H1 (cell line): ENCODE measurements at regions not wholly inside any gene's neighbourhood (a gene's known extent, or its start where the extent isn't known, plus 50 kb on each side); places are given as distances from the start of the nearest gene placed in this dataset.

Source experiments
- CTCF ChIA-PET: fragments of 300-600 bp; sonication (Branson Sonifier 250); formaldehyde crosslinking; loops from one replicate; lab custom pipeline; 2021; ENCODE audit not compliant: partially characterized antibody; lab: Charles Lee
- POLR2A ChIA-PET: fragments of 300-600 bp; sonication (Branson Sonifier 250); formaldehyde crosslinking; loops from one replicate; lab custom pipeline; 2021; ENCODE audit warnings: inconsistent platforms; ENCODE audit not compliant: partially characterized antibody; lab: Charles Lee
- DNase-seq, 2 experiments: peaks; one replicate each; pipeline versions ENCODE4 v3.0.0 to v3.0.0-alpha.2; 2010 to 2022; ENCODE audit warnings: low spot score in 2 of 2, low read depth in 1 of 2, mixed read lengths in 1 of 2
- FAIRE-seq: peaks from 2 replicates; lab custom pipeline; 2011; peaks lifted over from hg19 to GRCh38; lab: Jason Lieb, UNC
- H2AFZ ChIP-seq: 2 replicates; pipeline ENCODE4 v1.8.1; 2012; ENCODE audit warnings: low read length, inconsistent platforms
- H2AK5ac ChIP-seq: 2 replicates; pipeline ENCODE4 v1.6.1; 2013; ENCODE audit warnings: low read depth, low read length
- H2BK120ac ChIP-seq: replicated peaks from 2 replicates; pipeline ENCODE3; 2013; ENCODE audit warnings: low read depth, low read length, inconsistent platforms
- H2BK12ac ChIP-seq: 2 replicates; pipeline ENCODE4 v1.6.1; 2013; ENCODE audit warnings: low read depth, low read length
- H2BK15ac ChIP-seq: 2 replicates; pipeline ENCODE4 v1.6.1; 2013; ENCODE audit warnings: low read length
- H2BK20ac ChIP-seq: 2 replicates; pipeline ENCODE4 v1.6.1; 2013; ENCODE audit warnings: low read length
- H2BK5ac ChIP-seq: 2 replicates; pipeline ENCODE4 v1.6.1; 2013; ENCODE audit warnings: low read depth, low read length
- H3K14ac ChIP-seq: 2 replicates; pipeline ENCODE4 v1.6.1; 2013; ENCODE audit warnings: inconsistent platforms; ENCODE audit not compliant: insufficient read length
- H3K18ac ChIP-seq: 2 replicates; pipeline ENCODE4 v1.6.1; 2013; ENCODE audit warnings: low read length; ENCODE audit errors: extremely low read depth
- H3K23ac ChIP-seq: 2 replicates; pipeline ENCODE4 v1.6.1; 2013; ENCODE audit warnings: inconsistent platforms; ENCODE audit not compliant: insufficient read length
- H3K23me2 ChIP-seq: 2 replicates; pipeline ENCODE4 v1.6.1; 2013; ENCODE audit warnings: low read depth, low read length
- H3K27ac ChIP-seq: 2 replicates; pipeline ENCODE4 v1.6.1; 2011; ENCODE audit warnings: low read depth, low read length, inconsistent platforms
- H3K27me3 ChIP-seq, 4 experiments: replicated peaks in 1 of 4; 1 replicate in 1 of 4; 2 replicates in 3 of 4; pipeline versions ENCODE4 v1.6.1 to v1.8.1; 2011 to 2013; ENCODE audit warnings: low read length in 3 of 4, mild to moderate bottlenecking in 3 of 4, inconsistent platforms in 2 of 4, mixed read lengths in 2 of 4, moderate library complexity in 1 of 4; ENCODE audit not compliant: control insufficient read depth in 3 of 4, insufficient read depth in 3 of 4; ENCODE audit errors: extremely low read depth in 1 of 4
- H3K36me3 ChIP-seq, 4 experiments: 2 replicates each; pipeline versions ENCODE4 v1.6.1 to v1.8.1; 2011 to 2013; ENCODE audit warnings: mild to moderate bottlenecking in 4 of 4, low read length in 3 of 4, moderate library complexity in 2 of 4, control low read depth in 1 of 4, inconsistent platforms in 1 of 4; ENCODE audit not compliant: insufficient read depth in 4 of 4, control insufficient read depth in 2 of 4
- H3K4ac ChIP-seq: replicated peaks from 2 replicates; pipeline ENCODE3; 2013; ENCODE audit warnings: low read length, low read depth, mixed read lengths, inconsistent platforms; ENCODE audit not compliant: insufficient read length
- H3K4me1 ChIP-seq, 4 experiments: replicated peaks in 1 of 4; 1 replicate in 1 of 4; 2 replicates in 3 of 4; pipeline versions ENCODE4 v1.6.1 to v1.8.1; 2011 to 2013; ENCODE audit warnings: low read length in 3 of 4, inconsistent platforms in 2 of 4, mixed read lengths in 1 of 4; ENCODE audit not compliant: insufficient read depth in 4 of 4, control insufficient read depth in 3 of 4
- H3K4me2 ChIP-seq, 2 experiments: 2 replicates each; pipeline versions ENCODE4 v1.6.1 to v1.8.1; 2011 to 2013; ENCODE audit warnings: low read depth in 2 of 2, low read length in 2 of 2, control low read depth in 1 of 2, inconsistent platforms in 1 of 2, mild to moderate bottlenecking in 1 of 2; ENCODE audit not compliant: insufficient read depth in 1 of 2
- H3K4me3 ChIP-seq, 4 experiments: fragments of 200-600, 300-600 bp in 1 of 4; sonication (generic), shearing (Covaris generic), sonication (Bioruptor Twin) in 1 of 4; 2 replicates each; pipeline versions ENCODE4 v1.5.1 to v1.8.1; 2011 to 2016; ENCODE audit warnings: low read length in 4 of 4, low read depth in 3 of 4, control low read depth in 2 of 4, inconsistent platforms in 2 of 4, mild to moderate bottlenecking in 2 of 4, mixed read lengths in 1 of 4, moderate library complexity in 1 of 4; ENCODE audit not compliant: insufficient read depth in 2 of 4; ENCODE audit errors: extremely low read depth in 1 of 4
- H3K56ac ChIP-seq: replicated peaks from 2 replicates; pipeline ENCODE3; 2013; ENCODE audit warnings: low read depth, mild to moderate bottlenecking, mixed read lengths, low read length, inconsistent platforms; ENCODE audit not compliant: insufficient read length
- H3K79me1 ChIP-seq: 2 replicates; pipeline ENCODE4 v1.6.1; 2013; ENCODE audit warnings: low read depth, low read length, control low read depth
- H3K79me2 ChIP-seq, 2 experiments: 2 replicates each; pipeline versions ENCODE4 v1.6.1 to v1.8.1; 2012 to 2013; ENCODE audit warnings: low read length in 2 of 2, mild to moderate bottlenecking in 2 of 2, inconsistent platforms in 1 of 2; ENCODE audit not compliant: insufficient read depth in 2 of 2, control insufficient read depth in 1 of 2
- H3K9ac ChIP-seq, 4 experiments: replicated peaks in 1 of 4; 1 replicate in 1 of 4; 2 replicates in 3 of 4; pipeline versions ENCODE4 v1.6.1 to v1.8.1; 2011 to 2013; ENCODE audit warnings: low read depth in 3 of 4, low read length in 3 of 4, control low read depth in 2 of 4, mild to moderate bottlenecking in 2 of 4, moderate library complexity in 2 of 4, inconsistent platforms in 1 of 4; ENCODE audit errors: extremely low read depth in 1 of 4
- H3K9me3 ChIP-seq, 2 experiments: 2 replicates each; pipeline versions ENCODE4 v1.6.1 to v1.8.1; 2012 to 2013; ENCODE audit warnings: mild to moderate bottlenecking in 2 of 2, moderate library complexity in 2 of 2, control low read depth in 1 of 2, inconsistent platforms in 1 of 2, low read depth in 1 of 2, low read length in 1 of 2, mixed read lengths in 1 of 2; ENCODE audit not compliant: insufficient read depth in 2 of 2
- H4K20me1 ChIP-seq, 2 experiments: replicated peaks in 1 of 2; 2 replicates each; pipeline versions ENCODE3 to v1.8.1; 2011 to 2013; ENCODE audit warnings: inconsistent platforms in 2 of 2, low read length in 2 of 2, mild to moderate bottlenecking in 1 of 2; ENCODE audit not compliant: insufficient read depth in 2 of 2, control insufficient read depth in 1 of 2
- H4K5ac ChIP-seq: 2 replicates; pipeline ENCODE4 v1.6.1; 2013; ENCODE audit warnings: low read length, low read depth, mixed read lengths, inconsistent platforms; ENCODE audit not compliant: insufficient read length
- H4K8ac ChIP-seq: 2 replicates; pipeline ENCODE4 v1.8.0; 2013; ENCODE audit warnings: mild to moderate bottlenecking, moderate library complexity, low read length, inconsistent platforms; ENCODE audit not compliant: insufficient read depth; ENCODE audit errors: extremely low read depth
- H4K91ac ChIP-seq: replicated peaks from 2 replicates; pipeline ENCODE3; 2013; ENCODE audit warnings: low read length, mixed read lengths, inconsistent platforms; ENCODE audit not compliant: insufficient read length
- CBX5 ChIP-seq: fragments of 300-800, 300-1000 bp; sonication (generic); IDR thresholded peaks from 2 replicates; pipeline ENCODE4 v1.7.1; 2016; ENCODE audit warnings: antibody characterized with exemption, low read length, low read depth
- CBX8 ChIP-seq: fragments of 300-800, 300-1000 bp; sonication (generic); IDR thresholded peaks from 2 replicates; pipeline ENCODE4 v1.7.1; 2016; ENCODE audit warnings: low read depth, low read length, borderline replicate concordance
- WGBS, 2 experiments: shearing (Covaris generic) in 1 of 2; methylation state at CpG; one replicate each; pipeline versions ENCODE4 v1.1.6 to v1.1.7; 2013 to 2015; ENCODE audit warnings: low lambda C conversion rate in 2 of 2, mixed read lengths in 2 of 2, inconsistent platforms in 1 of 2, low coverage in 1 of 2, missing lambda C conversion rate in 1 of 2; ENCODE audit not compliant: insufficient replicate concordance in 2 of 2, insufficient coverage in 1 of 2, insufficient read length in 1 of 2; ENCODE audit errors: extremely low coverage in 1 of 2, missing lambda C conversion rate in 1 of 2; 5-methylcytosine and 5-hydroxymethylcytosine counted together

- WGBS, 2 experiments: 76% methylated on average over 1 of the region's 1 CpG; no CpG with 5 or more reads in 1 of the 2 experiments
- H3K9me3 ChIP-seq: no peaks in the 10 kb centered on the region
- H3K23me2 ChIP-seq: no peaks in the 10 kb centered on the region
- H3K4me2 ChIP-seq: no peak overlapping the region
- H2BK12ac ChIP-seq: no peak overlapping the region
- H2AK5ac ChIP-seq: no peak overlapping the region
- H3K79me2 ChIP-seq: no peaks in the 10 kb centered on the region
- H2AFZ ChIP-seq: no peak overlapping the region
- H3K4me3 ChIP-seq: no peak overlapping the region
- H4K5ac ChIP-seq: no peak overlapping the region
- no peak overlapping the region for H3K4ac ChIP-seq
- no peak overlapping the region for H3K27ac ChIP-seq
- H2BK5ac ChIP-seq: no peak overlapping the region
- CTCF ChIA-PET: no interaction called here
- no peak overlapping the region for H3K56ac ChIP-seq
- H3K18ac ChIP-seq: no peak overlapping the region
- no peak overlapping the region for H2BK15ac ChIP-seq
- H4K8ac ChIP-seq: no peak overlapping the region
- H3K27me3 ChIP-seq: no peaks in the 10 kb centered on the region
- H3K36me3 ChIP-seq: no peaks in the 10 kb centered on the region
- no peak for TF ChIP-seq CBX8
- no peak for TF ChIP-seq CBX5
- TF ChIP-seq, all 59 proteins: peak for 0
- Histone ChIP-seq H3K4me1 (peaks cover 0 to 4% (median 0%) of the 10 kb centered on the region in 4 experiments; a peak in 1 of 7 replicates), H3K79me1 (no peaks in the 10 kb centered on the region), H3K14ac (no peak overlapping the region), H2BK20ac (no peak overlapping the region), H4K20me1 (no peaks in the 10 kb centered on the region), H3K23ac (no peak overlapping the region), H4K91ac (no peak overlapping the region), H2BK120ac (no peak overlapping the region), H3K9ac (no peak overlapping the region)
- FAIRE-seq (no peak), DNase-seq (no peak)
- POLR2A ChIA-PET: interaction anchor here (0.5 to 0.6 kb wide), 2 partner anchors 15 to 65 kb away, joined by 3 read pairs; no protein-coding TSS in a partner anchor
Measured at GRCh38 chr7:131211500-131211899, 116.2 kb upstream of the MKLN1 start.
